Thymus (tissue), 11 donors: ENCODE measurements at regions not wholly inside any gene's neighbourhood (a gene's known extent, or its start where the extent isn't known, plus 50 kb on each side); places are given as distances from the start of the nearest gene placed in this dataset.

Experiments
- DNase-seq, 9 donors: peaks; one replicate each; pipeline ENCODE4 v3.0.0-alpha.2; 2013; ENCODE audit warnings: low spot score in 9 of 9, low read depth in 6 of 9, missing footprints in 1 of 9
- H3K27ac ChIP-seq, 2 donors: one replicate each; pipeline ENCODE4 v1.5.1; 2013; ENCODE audit warnings: control low read depth in 1 of 2, low read depth in 1 of 2, low read length in 1 of 2, mild to moderate bottlenecking in 1 of 2, moderate library complexity in 1 of 2
- H3K27me3 ChIP-seq, 2 donors: one replicate each; pipeline ENCODE4 v1.5.1; 2013; ENCODE audit warnings: low read length in 1 of 2; ENCODE audit not compliant: control insufficient read depth in 2 of 2, insufficient read depth in 1 of 2
- H3K36me3 ChIP-seq, 2 donors: one replicate each; pipeline ENCODE4 v1.5.1; 2013; ENCODE audit warnings: low read length in 1 of 2, mild to moderate bottlenecking in 1 of 2, moderate library complexity in 1 of 2; ENCODE audit not compliant: control insufficient read depth in 2 of 2, insufficient read depth in 2 of 2
- H3K4me1 ChIP-seq, 2 donors: one replicate each; pipeline ENCODE4 v1.5.1; 2013; ENCODE audit warnings: low read length in 2 of 2; ENCODE audit not compliant: control insufficient read depth in 2 of 2, insufficient read depth in 2 of 2
- H3K4me3 ChIP-seq, 2 donors: one replicate each; pipeline ENCODE4 v1.5.1; 2013; ENCODE audit warnings: low read length in 2 of 2, control low read depth in 1 of 2, mild to moderate bottlenecking in 1 of 2
- H3K9me3 ChIP-seq, 2 donors: one replicate each; pipeline ENCODE4 v1.5.1; 2013; ENCODE audit warnings: low read length in 1 of 2, mild to moderate bottlenecking in 1 of 2; ENCODE audit not compliant: control insufficient read depth in 2 of 2, insufficient read depth in 1 of 2
- WGBS: extraction: QIAGEN DNeasy Blood & Tissue Kit; methylation state at CpG from one replicate; pipeline ENCODE4 v1.1.7; 2013; 5-methylcytosine and 5-hydroxymethylcytosine counted together
- donor health status: healthy.

GRCh38 chr15:69664572-69665571, 212.3 kb downstream of the RPLP1 start:
- Histone ChIP-seq H3K4me3 (no peak overlapping the region), H3K9me3 (no peaks in the 10 kb centered on the region), H3K36me3 (no peaks in the 10 kb centered on the region), H3K27ac (no peak overlapping the region), H3K27me3 (no peaks in the 10 kb centered on the region), H3K4me1 (peaks cover 27 to 43% of the 10 kb centered on the region in 2 donors)
- no peak for DNase-seq
- 95% methylated on average over 28 of the region's 28 CpGs for WGBS

- 76% methylated on average over 10 of the region's 10 CpGs for WGBS
- Histone ChIP-seq H3K4me3 (no peak overlapping the region), H3K27ac (no peak overlapping the region), H3K4me1 (peaks cover 27 to 44% of the 10 kb centered on the region in 2 donors), H3K36me3 (no peaks in the 10 kb centered on the region), H3K9me3 (no peaks in the 10 kb centered on the region), H3K27me3 (no peaks in the 10 kb centered on the region)
- no peak for DNase-seq
Measured at GRCh38 chr15:69665641-69666111, 213.1 kb downstream of the RPLP1 start.

GRCh38 chr15:69666441-69666882, 213.8 kb downstream of the RPLP1 start:
- no peaks in the 10 kb centered on the region for H3K9me3 ChIP-seq
- no peaks in the 10 kb centered on the region for H3K27me3 ChIP-seq
- peaks cover 27 to 46% of the 10 kb centered on the region in 2 donors for H3K4me1 ChIP-seq
- peak in 2 of 9 donors; percentile 21 to 57 for DNase-seq
- WGBS, result 58% methylated on average over 10 of the region's 10 CpGs
- H3K27ac ChIP-seq, result no peak overlapping the region
- H3K36me3 ChIP-seq, result no peaks in the 10 kb centered on the region
- H3K4me3 ChIP-seq, result no peak overlapping the region

DNA sequence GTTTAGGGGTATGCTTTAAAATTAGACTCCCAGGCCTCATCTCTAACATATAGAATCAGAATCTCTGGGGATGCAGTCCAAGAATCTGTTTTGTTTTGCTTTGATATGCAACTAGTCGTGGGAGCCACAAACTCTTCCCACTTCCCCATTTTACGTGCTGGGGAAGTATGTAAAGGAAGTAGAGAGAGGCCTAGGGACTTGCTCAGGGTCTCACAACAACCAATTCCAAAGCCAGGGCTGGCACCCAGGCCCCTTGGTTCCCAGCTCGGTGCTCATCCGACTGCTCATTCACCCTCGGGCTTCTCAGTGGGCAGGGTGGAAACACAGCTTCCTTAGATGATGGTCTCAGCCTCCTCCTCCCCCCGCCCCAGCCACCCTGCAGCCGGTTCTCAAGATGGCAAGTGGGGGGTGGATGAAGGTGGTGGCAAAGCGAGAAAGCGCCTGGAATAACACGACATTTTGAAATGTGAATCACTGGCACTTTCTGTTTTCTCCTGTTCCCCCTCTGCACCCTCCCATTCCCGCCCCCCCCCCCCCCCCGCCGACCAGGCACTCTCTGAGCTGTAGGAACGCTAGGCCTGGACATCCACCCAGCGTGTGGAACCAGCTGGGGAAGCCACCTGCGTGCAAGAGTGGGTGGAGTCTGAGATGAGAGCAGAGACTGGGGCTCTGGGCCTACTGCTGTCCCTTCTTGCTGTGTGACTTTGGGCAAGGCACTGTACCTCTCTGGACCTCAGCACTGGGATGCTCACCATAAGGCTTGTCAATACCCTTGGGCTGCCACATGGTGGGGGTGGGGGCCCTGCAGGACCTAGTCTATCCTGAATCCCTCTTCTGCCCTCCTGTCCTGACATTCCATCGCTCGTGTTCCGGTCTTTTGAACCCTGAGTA, 214.5 kb downstream of the RPLP1 start:
- Histone ChIP-seq H3K4me1 (peaks cover 27 to 46% of the 10 kb centered on the region in 2 donors), H3K27me3 (no peaks in the 10 kb centered on the region), H3K4me3 (no peak overlapping the region), H3K9me3 (no peaks in the 10 kb centered on the region), H3K36me3 (no peaks in the 10 kb centered on the region), H3K27ac (no peak overlapping the region)
- WGBS, result 26% methylated on average over 17 of the region's 19 CpGs
- DNase-seq, result peak in 3 of 9 donors; percentile 11 to 44 (median 24)

- peak in 3 of 9 donors; percentile 33 to 65 (median 35) for DNase-seq
- no peaks in the 10 kb centered on the region for H3K9me3 ChIP-seq
- WGBS, result 52% methylated on average over 6 of the region's 6 CpGs
- no peaks in the 10 kb centered on the region for H3K36me3 ChIP-seq
- peak overlapping the region in 1 of 2 donors; percentile 1 for H3K27ac ChIP-seq
- no peak overlapping the region for H3K4me3 ChIP-seq
- H3K27me3 ChIP-seq, result no peaks in the 10 kb centered on the region
- peaks cover 27 to 46% of the 10 kb centered on the region in 2 donors for H3K4me1 ChIP-seq
Measured at GRCh38 chr15:69668039-69668705, 215.6 kb downstream of the RPLP1 start.

DNA sequence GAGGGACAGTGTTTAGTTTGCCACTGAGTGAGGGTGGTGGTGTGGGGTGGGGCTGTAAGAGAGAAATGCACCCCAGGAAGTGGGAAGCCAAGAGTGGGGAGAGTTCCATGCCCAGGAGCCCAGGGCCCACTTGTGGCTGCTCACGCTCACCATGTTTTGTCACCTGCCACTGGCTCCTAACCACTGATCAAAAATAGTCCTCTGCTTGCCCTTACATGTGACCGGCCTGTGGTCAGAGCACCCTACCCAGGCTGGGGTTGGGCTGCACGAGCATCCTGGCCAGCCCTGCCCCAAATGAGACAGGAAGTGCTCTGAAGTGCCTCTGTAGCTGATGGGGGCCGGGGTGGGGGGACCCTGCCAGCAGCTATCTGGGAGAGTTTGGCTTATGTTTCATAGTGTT, 216.3 kb downstream of the RPLP1 start:
- 14% methylated on average over 4 of the region's 4 CpGs for WGBS
- no peaks in the 10 kb centered on the region for H3K9me3 ChIP-seq
- no peaks in the 10 kb centered on the region for H3K36me3 ChIP-seq
- peaks cover 27 to 46% of the 10 kb centered on the region in 2 donors for H3K4me1 ChIP-seq
- H3K27me3 ChIP-seq, result no peaks in the 10 kb centered on the region
- peak in 3 of 9 donors; percentile 13 to 49 (median 16) for DNase-seq
- peak overlapping the region in 1 of 2 donors; percentile 5 for H3K27ac ChIP-seq
- H3K4me3 ChIP-seq, result no peak overlapping the region

DNA sequence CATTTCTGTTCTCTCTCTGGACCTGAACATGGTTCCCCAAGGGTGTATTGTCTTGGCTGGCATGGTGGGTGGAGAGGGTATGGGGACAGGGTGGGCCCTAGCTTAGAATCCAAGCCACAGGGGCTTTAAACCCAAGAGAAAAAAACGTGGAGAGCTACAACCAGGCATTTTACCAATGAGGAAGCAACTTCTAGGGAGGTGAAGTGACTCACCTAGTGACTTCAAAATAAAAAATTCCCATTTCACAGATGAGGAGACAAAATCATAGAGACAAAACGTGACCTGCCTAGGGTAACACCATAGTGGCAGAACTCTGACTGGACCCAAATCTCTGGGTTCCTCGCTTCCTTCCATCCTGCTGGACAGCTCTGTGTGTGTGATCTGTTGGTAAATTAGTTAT, 216.8 kb downstream of the RPLP1 start:
- no peak for DNase-seq
- H3K4me1 ChIP-seq, result peaks cover 27 to 46% of the 10 kb centered on the region in 2 donors
- no peak overlapping the region for H3K4me3 ChIP-seq
- H3K9me3 ChIP-seq, result no peaks in the 10 kb centered on the region
- no peak overlapping the region for H3K27ac ChIP-seq
- H3K36me3 ChIP-seq, result no peaks in the 10 kb centered on the region
- H3K27me3 ChIP-seq, result no peaks in the 10 kb centered on the region
- WGBS, result 65% methylated on average over 3 of the region's 3 CpGs

GRCh38 chr15:69673291-69673881, 220.8 kb downstream of the RPLP1 start:
- no peak for DNase-seq
- Histone ChIP-seq H3K27me3 (no peaks in the 10 kb centered on the region), H3K27ac (no peak overlapping the region), H3K9me3 (no peaks in the 10 kb centered on the region), H3K4me3 (no peak overlapping the region), H3K4me1 (peaks cover 10 to 15% of the 10 kb centered on the region in 2 donors), H3K36me3 (no peaks in the 10 kb centered on the region)
- WGBS, result 95% methylated on average over 11 of the region's 11 CpGs
